ENCODE measurements at regions not wholly inside any gene's neighbourhood (a gene's known extent, or its start where the extent isn't known, plus 50 kb on each side); places are given as distances from the start of the nearest gene placed in this dataset.

DNA sequence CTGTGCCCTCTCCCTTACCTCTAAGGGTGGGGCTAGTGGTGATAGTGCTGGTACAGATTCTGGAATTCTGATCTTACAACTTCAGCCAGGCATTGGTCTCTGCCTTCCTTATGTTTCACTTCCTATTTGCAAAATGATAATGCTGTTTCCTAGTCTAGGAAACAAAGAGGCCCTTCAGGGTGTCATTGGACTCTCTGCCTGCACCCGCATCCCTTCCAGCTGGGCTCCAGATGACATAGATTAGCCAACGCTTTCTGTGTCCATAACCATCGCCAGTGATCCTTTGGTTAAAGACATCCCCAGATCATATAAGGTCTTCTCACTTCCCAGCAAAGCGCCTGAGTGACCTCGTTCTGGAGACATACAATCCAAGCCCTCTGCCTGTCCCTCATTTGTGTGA lies 180.7 kb downstream of the ERCC6L2 start:
- Histone ChIP-seq H3K4me1 (ENCODE audit: insufficient read depth) (0 out of 2 replicates have a peak, but pooled peaks cover 5% of the 10 kb centered on the region), H3K27ac (ENCODE audit: low read depth) (no peak overlapping the region), H3K4me2 (no peak overlapping the region), H3K4me3 (no peak overlapping the region), H3K36me3 (ENCODE audit: insufficient read depth) (no peaks in the 10 kb centered on the region), H3K27me3 (ENCODE audit: insufficient read depth) (no peaks in the 10 kb centered on the region), H2AFZ (no peak overlapping the region), H4K20me1 (replicated peaks; ENCODE audit: insufficient read depth) (no peaks in the 10 kb centered on the region), H3K79me2 (replicated peaks; ENCODE audit: insufficient read depth) (no peaks in the 10 kb centered on the region), H3K9me2 (ENCODE audit: insufficient read depth) (0 out of 2 replicates have a peak, but pooled peaks cover 2% of the 10 kb centered on the region), H3F3A (replicated peaks; ENCODE audit: low read depth) (no peaks in the 10 kb centered on the region)
- H3K9me3 Mint-ChIP-seq: peaks cover 13% of the 10 kb centered on the region
- TF ChIP-seq ZNF331 (CRISPR knock-in tag; IDR thresholded peaks at IDR 0.05; ENCODE audit: low read depth) (no peak), ZNF462 (CRISPR knock-in tag; IDR thresholded peaks at IDR 0.05) (no peak), STAT1 (IDR thresholded peaks at IDR 0.05; ENCODE audit: unreplicated experiment) (no peak), EZH2phosphoT487 (IDR thresholded peaks at IDR 0.05; ENCODE audit: unreplicated experiment) (no peak), JUNB (IDR thresholded peaks at IDR 0.05; ENCODE audit: unreplicated experiment) (no peak), EZH2 (IDR thresholded peaks at IDR 0.05; ENCODE audit: low read depth, unreplicated experiment) (no peak), NANOG (IDR thresholded peaks at IDR 0.05; ENCODE audit: borderline replicate concordance) (no peak), POLR2AphosphoS5 (IDR thresholded peaks at IDR 0.05; ENCODE audit: low read depth) (no peak), CREB1 (CRISPR knock-in tag; IDR thresholded peaks at IDR 0.05; ENCODE audit: low read depth) (no peak), ZNF114 (CRISPR knock-in tag; IDR thresholded peaks at IDR 0.05) (no peak)
- TF ChIP-seq, protein P1, sequence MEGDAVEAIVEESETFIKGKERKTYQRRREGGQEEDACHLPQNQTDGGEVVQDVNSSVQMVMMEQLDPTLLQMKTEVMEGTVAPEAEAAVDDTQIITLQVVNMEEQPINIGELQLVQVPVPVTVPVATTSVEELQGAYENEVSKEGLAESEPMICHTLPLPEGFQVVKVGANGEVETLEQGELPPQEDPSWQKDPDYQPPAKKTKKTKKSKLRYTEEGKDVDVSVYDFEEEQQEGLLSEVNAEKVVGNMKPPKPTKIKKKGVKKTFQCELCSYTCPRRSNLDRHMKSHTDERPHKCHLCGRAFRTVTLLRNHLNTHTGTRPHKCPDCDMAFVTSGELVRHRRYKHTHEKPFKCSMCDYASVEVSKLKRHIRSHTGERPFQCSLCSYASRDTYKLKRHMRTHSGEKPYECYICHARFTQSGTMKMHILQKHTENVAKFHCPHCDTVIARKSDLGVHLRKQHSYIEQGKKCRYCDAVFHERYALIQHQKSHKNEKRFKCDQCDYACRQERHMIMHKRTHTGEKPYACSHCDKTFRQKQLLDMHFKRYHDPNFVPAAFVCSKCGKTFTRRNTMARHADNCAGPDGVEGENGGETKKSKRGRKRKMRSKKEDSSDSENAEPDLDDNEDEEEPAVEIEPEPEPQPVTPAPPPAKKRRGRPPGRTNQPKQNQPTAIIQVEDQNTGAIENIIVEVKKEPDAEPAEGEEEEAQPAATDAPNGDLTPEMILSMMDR (conservative IDR thresholded peaks at IDR 0.05; ENCODE audit: low read depth in 2 of 2): no peak
- TF ChIP-seq, protein P2, sequence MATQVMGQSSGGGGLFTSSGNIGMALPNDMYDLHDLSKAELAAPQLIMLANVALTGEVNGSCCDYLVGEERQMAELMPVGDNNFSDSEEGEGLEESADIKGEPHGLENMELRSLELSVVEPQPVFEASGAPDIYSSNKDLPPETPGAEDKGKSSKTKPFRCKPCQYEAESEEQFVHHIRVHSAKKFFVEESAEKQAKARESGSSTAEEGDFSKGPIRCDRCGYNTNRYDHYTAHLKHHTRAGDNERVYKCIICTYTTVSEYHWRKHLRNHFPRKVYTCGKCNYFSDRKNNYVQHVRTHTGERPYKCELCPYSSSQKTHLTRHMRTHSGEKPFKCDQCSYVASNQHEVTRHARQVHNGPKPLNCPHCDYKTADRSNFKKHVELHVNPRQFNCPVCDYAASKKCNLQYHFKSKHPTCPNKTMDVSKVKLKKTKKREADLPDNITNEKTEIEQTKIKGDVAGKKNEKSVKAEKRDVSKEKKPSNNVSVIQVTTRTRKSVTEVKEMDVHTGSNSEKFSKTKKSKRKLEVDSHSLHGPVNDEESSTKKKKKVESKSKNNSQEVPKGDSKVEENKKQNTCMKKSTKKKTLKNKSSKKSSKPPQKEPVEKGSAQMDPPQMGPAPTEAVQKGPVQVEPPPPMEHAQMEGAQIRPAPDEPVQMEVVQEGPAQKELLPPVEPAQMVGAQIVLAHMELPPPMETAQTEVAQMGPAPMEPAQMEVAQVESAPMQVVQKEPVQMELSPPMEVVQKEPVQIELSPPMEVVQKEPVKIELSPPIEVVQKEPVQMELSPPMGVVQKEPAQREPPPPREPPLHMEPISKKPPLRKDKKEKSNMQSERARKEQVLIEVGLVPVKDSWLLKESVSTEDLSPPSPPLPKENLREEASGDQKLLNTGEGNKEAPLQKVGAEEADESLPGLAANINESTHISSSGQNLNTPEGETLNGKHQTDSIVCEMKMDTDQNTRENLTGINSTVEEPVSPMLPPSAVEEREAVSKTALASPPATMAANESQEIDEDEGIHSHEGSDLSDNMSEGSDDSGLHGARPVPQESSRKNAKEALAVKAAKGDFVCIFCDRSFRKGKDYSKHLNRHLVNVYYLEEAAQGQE (IDR thresholded peaks at IDR 0.05; ENCODE audit: unreplicated experiment): no peak
- TF ChIP-seq, protein P3, sequence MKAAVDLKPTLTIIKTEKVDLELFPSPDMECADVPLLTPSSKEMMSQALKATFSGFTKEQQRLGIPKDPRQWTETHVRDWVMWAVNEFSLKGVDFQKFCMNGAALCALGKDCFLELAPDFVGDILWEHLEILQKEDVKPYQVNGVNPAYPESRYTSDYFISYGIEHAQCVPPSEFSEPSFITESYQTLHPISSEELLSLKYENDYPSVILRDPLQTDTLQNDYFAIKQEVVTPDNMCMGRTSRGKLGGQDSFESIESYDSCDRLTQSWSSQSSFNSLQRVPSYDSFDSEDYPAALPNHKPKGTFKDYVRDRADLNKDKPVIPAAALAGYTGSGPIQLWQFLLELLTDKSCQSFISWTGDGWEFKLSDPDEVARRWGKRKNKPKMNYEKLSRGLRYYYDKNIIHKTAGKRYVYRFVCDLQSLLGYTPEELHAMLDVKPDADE (IDR thresholded peaks at IDR 0.05): no peak
- peaks cover 7% of the 10 kb centered on the region for H3K36me3 Mint-ChIP-seq (ENCODE audit: low read depth)
- H3K4me1 Mint-ChIP-seq: peaks cover 9% of the 10 kb centered on the region
- no peak overlapping the region for H3K27ac Mint-ChIP-seq
- H3K27me3 Mint-ChIP-seq (ENCODE audit: insufficient read depth, low read depth, poor library complexity): peaks cover 5% of the 10 kb centered on the region
- ATAC-seq (no peak), DNase-seq (ENCODE audit: low spot score) (no peak)
- H3K4me3 Mint-ChIP-seq: no peak overlapping the region
